ENCODE measurements at regions not wholly inside any gene's neighbourhood (a gene's known extent, or its start where the extent isn't known, plus 50 kb on each side); places are given as distances from the start of the nearest gene placed in this dataset.

DNA sequence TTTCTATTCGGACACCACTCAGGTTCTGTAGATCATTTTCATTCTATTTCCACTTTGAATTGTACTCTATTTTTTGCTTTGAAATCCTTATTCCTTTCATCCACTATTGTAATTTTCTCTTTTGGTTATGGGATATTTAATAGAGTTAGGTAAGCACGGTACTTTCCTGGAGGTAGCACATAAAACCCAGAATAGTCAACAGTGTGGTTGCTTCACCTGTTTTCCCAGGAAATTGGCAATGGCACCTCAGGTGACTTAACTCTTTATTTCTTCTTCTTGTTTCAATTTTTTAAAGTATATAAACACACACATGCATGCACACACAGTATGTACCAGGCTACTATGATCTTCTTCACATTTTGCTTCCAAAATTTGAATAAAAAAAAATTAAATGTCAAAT is 682.0 kb upstream of the TMEFF2 start:
- H3K36me3 Mint-ChIP-seq (ENCODE audit: unreplicated experiment): no peaks in the 10 kb centered on the region
- no peak overlapping the region for H3K27ac Mint-ChIP-seq (ENCODE audit: unreplicated experiment)
- peaks cover 8% of the 10 kb centered on the region for H3K27me3 Mint-ChIP-seq (ENCODE audit: unreplicated experiment)
- no peak for DNase-seq (ENCODE audit: extremely low spot score, unreplicated experiment)
- no peak overlapping the region for H3K4me3 Mint-ChIP-seq (ENCODE audit: unreplicated experiment)
- no peak for TF ChIP-seq CTCF (IDR thresholded peaks at IDR 0.05)
- no peaks in the 10 kb centered on the region for H3K9me3 Mint-ChIP-seq (ENCODE audit: unreplicated experiment)
- H3K4me1 Mint-ChIP-seq (ENCODE audit: unreplicated experiment): no peaks in the 10 kb centered on the region

DNA sequence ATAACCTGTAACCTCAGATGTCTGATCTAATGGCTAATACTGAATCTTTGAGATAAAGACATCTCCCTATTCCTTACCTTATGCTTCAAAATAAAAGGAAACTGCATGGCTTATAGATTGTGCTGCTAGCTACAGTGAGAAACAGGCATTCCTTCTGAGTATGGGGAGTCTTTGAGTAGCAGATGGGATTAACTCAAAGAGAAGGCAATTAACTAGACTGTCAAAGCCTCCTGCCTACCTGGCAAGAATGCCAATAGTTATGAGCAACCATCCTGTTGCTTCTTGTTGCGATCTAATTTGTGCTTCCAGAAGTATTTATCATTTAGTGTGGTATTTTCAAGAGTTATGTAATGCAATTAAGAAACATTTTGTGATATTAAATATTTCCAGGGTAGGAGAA is 660.0 kb upstream of the TMEFF2 start:
- no peaks in the 10 kb centered on the region for H3K36me3 Mint-ChIP-seq (ENCODE audit: unreplicated experiment)
- peaks cover 4% of the 10 kb centered on the region for H3K27me3 Mint-ChIP-seq (ENCODE audit: unreplicated experiment)
- H3K4me3 Mint-ChIP-seq (ENCODE audit: unreplicated experiment): no peak overlapping the region
- no peaks in the 10 kb centered on the region for H3K4me1 Mint-ChIP-seq (ENCODE audit: unreplicated experiment)
- TF ChIP-seq CTCF (IDR thresholded peaks at IDR 0.05): no peak
- H3K27ac Mint-ChIP-seq (ENCODE audit: unreplicated experiment): no peak overlapping the region
- no peaks in the 10 kb centered on the region for H3K9me3 Mint-ChIP-seq (ENCODE audit: unreplicated experiment)
- DNase-seq (ENCODE audit: extremely low spot score, unreplicated experiment): no peak

DNA sequence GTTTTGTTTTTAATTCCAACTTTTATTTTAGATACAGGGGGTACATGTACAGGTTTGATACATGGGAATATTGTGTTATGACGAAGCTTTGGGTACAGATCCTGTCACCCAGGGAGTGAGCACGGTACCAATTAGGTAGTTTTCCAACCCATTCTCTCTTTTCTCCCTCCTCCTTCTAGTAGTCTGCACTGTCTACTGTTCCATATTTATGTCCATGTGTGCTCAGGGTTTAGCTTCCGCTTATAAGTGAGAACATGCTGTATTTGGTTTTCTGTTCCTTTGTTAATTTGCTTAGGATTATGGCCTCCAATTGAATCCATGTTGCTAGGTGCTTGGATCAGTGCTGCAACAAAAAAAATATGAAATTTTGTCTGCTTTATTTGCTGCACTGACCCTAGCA is 659.3 kb upstream of the TMEFF2 start:
- H3K36me3 Mint-ChIP-seq (ENCODE audit: unreplicated experiment): no peaks in the 10 kb centered on the region
- TF ChIP-seq CTCF (IDR thresholded peaks at IDR 0.05): no peak
- no peak overlapping the region for H3K4me3 Mint-ChIP-seq (ENCODE audit: unreplicated experiment)
- no peak for DNase-seq (ENCODE audit: extremely low spot score, unreplicated experiment)
- H3K4me1 Mint-ChIP-seq (ENCODE audit: unreplicated experiment): no peaks in the 10 kb centered on the region
- H3K27me3 Mint-ChIP-seq (ENCODE audit: unreplicated experiment): peaks cover 4% of the 10 kb centered on the region
- H3K27ac Mint-ChIP-seq (ENCODE audit: unreplicated experiment): no peak overlapping the region
- no peaks in the 10 kb centered on the region for H3K9me3 Mint-ChIP-seq (ENCODE audit: unreplicated experiment)

GRCh38 chr2:192828947-192829346 is 634.2 kb upstream of the TMEFF2 start:
- Mint-ChIP-seq H3K9me3 (ENCODE audit: unreplicated experiment) (no peaks in the 10 kb centered on the region), H3K4me3 (ENCODE audit: unreplicated experiment) (no peak overlapping the region), H3K36me3 (ENCODE audit: unreplicated experiment) (no peaks in the 10 kb centered on the region), H3K27ac (ENCODE audit: unreplicated experiment) (no peak overlapping the region), H3K4me1 (ENCODE audit: unreplicated experiment) (no peaks in the 10 kb centered on the region), H3K27me3 (ENCODE audit: unreplicated experiment) (no peaks in the 10 kb centered on the region)
- TF ChIP-seq CTCF (IDR thresholded peaks at IDR 0.05): no peak
- peak; percentile 84 for DNase-seq (ENCODE audit: extremely low spot score, unreplicated experiment)

DNA sequence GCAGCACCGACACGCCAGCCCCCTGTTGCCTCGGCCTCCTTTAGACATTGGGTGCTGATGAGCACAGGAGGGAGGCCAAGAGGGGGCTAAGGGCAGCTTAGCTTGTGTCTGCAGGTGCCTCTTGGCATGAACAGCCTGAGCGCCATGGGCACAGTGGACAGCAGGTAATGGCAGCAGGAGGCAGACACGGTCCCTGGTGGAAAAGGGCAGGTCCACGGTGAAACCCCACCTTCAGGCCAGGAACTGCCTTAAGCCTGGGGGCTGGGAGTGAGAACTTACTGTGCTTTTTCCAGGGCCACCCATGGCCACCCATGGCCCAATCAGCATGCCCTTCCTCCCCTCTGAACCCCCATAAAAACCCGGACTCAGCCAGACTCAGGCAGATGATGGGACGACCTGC is 633.4 kb upstream of the TMEFF2 start:
- H3K27ac Mint-ChIP-seq (ENCODE audit: unreplicated experiment): no peak overlapping the region
- H3K4me1 Mint-ChIP-seq (ENCODE audit: unreplicated experiment): no peaks in the 10 kb centered on the region
- H3K4me3 Mint-ChIP-seq (ENCODE audit: unreplicated experiment): no peak overlapping the region
- TF ChIP-seq CTCF (IDR thresholded peaks at IDR 0.05): no peak
- H3K27me3 Mint-ChIP-seq (ENCODE audit: unreplicated experiment): no peaks in the 10 kb centered on the region
- H3K9me3 Mint-ChIP-seq (ENCODE audit: unreplicated experiment): no peaks in the 10 kb centered on the region
- no peaks in the 10 kb centered on the region for H3K36me3 Mint-ChIP-seq (ENCODE audit: unreplicated experiment)
- no peak for DNase-seq (ENCODE audit: extremely low spot score, unreplicated experiment)

All from osteocyte (in vitro differentiated cells).